ENCODE measurements at regions not wholly inside any gene's neighbourhood (a gene's known extent, or its start where the extent isn't known, plus 50 kb on each side); places are given as distances from the start of the nearest gene placed in this dataset.

DNA sequence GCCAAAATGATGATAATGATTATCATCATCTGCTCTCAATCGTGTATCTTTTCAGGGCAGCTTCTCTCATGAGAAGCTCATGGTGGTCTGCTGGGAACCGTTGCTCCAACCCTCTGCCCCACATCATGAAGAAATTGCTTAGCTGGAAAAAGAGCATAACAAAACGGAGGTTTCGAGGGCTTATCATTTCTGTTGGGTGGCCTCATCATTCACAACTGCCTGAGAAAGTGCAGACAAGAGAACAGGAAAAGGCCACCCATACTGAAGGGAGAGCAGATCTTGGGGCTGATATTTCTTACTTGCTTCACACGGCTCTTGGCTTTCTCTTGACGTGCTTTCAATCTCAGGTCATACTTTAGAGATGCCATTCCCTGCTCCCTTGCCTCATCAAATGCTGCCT, 471.6 kb downstream of the CD83 start:
- no peak overlapping the region; a peak in 1 of 7 replicates for H3K27ac Mint-ChIP-seq
- Histone ChIP-seq H2BK15ac (ENCODE audit: low read depth, low read length) (no peak overlapping the region), H3K27ac (ENCODE audit: insufficient read length, low read depth, low read length) (no peak overlapping the region), H3K14ac (ENCODE audit: insufficient read depth, low read length) (no peak overlapping the region), H2BK5ac (ENCODE audit: insufficient read length, low read length) (no peak overlapping the region), H3K23me2 (ENCODE audit: insufficient read length, low read depth, low read length, poor library complexity, severe bottlenecking) (no peaks in the 10 kb centered on the region), H4K91ac (ENCODE audit: insufficient read length, low read depth, low read length) (no peak overlapping the region), H3K23ac (ENCODE audit: insufficient read length, low read depth, low read length) (no peak overlapping the region), H2AK5ac (ENCODE audit: insufficient read length, low read length) (no peak overlapping the region), H3K79me2 (ENCODE audit: insufficient read depth, low read length) (no peaks in the 10 kb centered on the region), H3K4me1 (ENCODE audit: insufficient read depth, low read length) (no peaks in the 10 kb centered on the region), H3K18ac (ENCODE audit: insufficient read length, low read depth, low read length) (no peak overlapping the region), H2AFZ (ENCODE audit: low read length) (no peak overlapping the region), H3K4me2 (ENCODE audit: insufficient read depth, insufficient read length, low read length) (no peak overlapping the region), H3K27me3 (ENCODE audit: insufficient read depth, low read length) (no peaks in the 10 kb centered on the region), H3T11ph (ENCODE audit: low read length) (no peak overlapping the region), H2BK20ac (ENCODE audit: low read depth, low read length, poor library complexity, severe bottlenecking) (no peak overlapping the region), H4K8ac (replicated peaks; ENCODE audit: insufficient read length, low read depth, low read length) (no peak overlapping the region), H4K5ac (ENCODE audit: insufficient read length, low read depth, low read length) (no peak overlapping the region), H3K9me3 (ENCODE audit: control insufficient read depth, low read depth, low read length) (no peaks in the 10 kb centered on the region), H3K79me1 (ENCODE audit: insufficient read depth, low read depth, low read length, poor library complexity, severe bottlenecking) (no peaks in the 10 kb centered on the region), H3K56ac (ENCODE audit: insufficient read length, low read depth, low read length) (no peak overlapping the region), H2BK120ac (ENCODE audit: low read depth, low read length, poor library complexity, severe bottlenecking) (no peak overlapping the region), H3K4ac (ENCODE audit: low read depth, low read length) (no peak overlapping the region), H4K20me1 (ENCODE audit: control insufficient read depth, insufficient read depth, insufficient read length) (no peaks in the 10 kb centered on the region), H3K9ac (ENCODE audit: extremely low read depth, insufficient read length, low read length) (no peak overlapping the region), H2BK12ac (ENCODE audit: insufficient read length, low read depth, low read length) (no peak overlapping the region)
- H3K36me3 Mint-ChIP-seq (ENCODE audit: insufficient read depth in 1 of 3, low read depth in 3 of 3) = no peaks in the 10 kb centered on the region
- no peak for DNase-seq
- no peaks in the 10 kb centered on the region for H3K9me3 Mint-ChIP-seq
- TF ChIP-seq CTCF (conservative IDR thresholded peaks at IDR 0.05) = no peak
- H3K4me1 Mint-ChIP-seq = no peaks in the 10 kb centered on the region
- H3K4me3 Mint-ChIP-seq = no peak overlapping the region
- no peaks in the 10 kb centered on the region for H3K27me3 Mint-ChIP-seq (ENCODE audit: low read depth)
- WGBS (ENCODE audit: extremely low coverage, insufficient read length, low lambda C conversion rate) = no CpG with 5 or more reads among the region's 6 CpGs
